Activated effector memory CD4-positive, alpha-beta T cell treated with Interleukin-2 at 50 U/mL for 16 hours (primary cell): ENCODE measurements at regions not wholly inside any gene's neighbourhood (a gene's known extent, or its start where the extent isn't known, plus 50 kb on each side); places are given as distances from the start of the nearest gene placed in this dataset.

ENCODE experiments used
- DNase-seq: peaks from one replicate; pipeline ENCODE4 v3.0.0-alpha.2; 2020

- DNase-seq = no peak
Measured at GRCh38 chr2:105617631-105618350, 126.9 kb upstream of the NCK2 start.

DNA sequence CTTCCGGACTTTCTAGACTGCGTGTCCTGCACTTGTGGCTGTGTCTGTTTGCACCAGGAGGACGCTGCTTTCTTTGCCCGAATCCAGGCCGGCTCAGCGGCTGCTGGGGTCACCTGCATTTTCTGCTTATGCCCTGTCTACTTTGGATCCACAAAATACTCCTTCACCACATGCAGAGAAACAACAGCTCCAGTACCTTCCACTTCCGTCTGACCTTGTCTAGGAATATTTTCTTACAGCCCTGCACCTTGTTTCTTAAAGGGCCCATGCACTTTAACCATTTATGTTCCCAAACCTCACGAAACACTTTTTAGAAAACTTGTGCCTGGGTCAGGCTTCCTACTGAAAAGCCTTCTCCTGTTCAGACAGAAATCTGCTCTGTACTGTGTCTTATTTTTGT is 129.4 kb upstream of the NCK2 start:
- DNase-seq = no peak

DNA sequence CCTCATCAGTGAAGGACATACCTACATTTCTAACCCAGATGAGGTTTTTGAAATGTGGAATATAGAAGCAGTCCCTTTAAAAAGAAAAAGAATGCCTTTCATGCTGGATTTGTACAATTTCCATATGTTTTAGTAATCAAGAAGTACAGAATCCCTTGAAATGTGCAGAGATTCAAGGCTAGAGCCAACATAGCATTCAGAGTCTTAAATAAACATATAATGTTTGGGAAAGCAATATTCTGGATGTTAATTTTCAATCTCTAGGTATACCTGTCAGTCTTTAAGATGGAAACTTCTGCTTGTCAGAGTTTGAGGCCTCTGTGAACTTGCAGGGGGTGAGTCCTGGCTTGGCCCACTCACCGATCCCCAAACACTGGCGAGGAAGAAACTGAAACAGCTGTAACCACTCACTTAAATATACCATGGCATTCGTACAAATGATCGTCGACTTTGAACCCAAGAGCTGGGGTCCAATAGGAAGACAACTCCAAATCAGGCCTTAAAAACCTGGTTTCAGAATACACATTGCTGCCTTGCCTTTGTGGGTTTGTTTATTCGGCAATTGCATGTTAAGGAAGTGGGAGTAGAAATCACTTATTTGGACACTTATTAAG is 132.8 kb upstream of the NCK2 start:
- no peak for DNase-seq

DNA sequence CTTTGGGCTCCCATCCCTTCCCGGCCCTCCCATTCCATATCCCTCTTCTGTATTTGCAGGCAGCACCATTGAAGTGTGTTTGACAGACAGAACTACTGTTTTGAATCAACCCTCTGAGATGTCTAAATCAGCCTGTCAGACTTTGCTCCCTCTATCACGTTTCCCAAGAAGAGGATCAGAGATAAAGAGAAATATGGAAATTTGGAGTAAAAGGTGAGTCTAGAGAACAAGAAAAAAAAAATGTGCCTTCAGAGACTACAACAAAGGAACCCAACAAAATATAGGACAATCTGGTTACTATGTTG is 133.4 kb upstream of the NCK2 start:
- no peak for DNase-seq

DNA sequence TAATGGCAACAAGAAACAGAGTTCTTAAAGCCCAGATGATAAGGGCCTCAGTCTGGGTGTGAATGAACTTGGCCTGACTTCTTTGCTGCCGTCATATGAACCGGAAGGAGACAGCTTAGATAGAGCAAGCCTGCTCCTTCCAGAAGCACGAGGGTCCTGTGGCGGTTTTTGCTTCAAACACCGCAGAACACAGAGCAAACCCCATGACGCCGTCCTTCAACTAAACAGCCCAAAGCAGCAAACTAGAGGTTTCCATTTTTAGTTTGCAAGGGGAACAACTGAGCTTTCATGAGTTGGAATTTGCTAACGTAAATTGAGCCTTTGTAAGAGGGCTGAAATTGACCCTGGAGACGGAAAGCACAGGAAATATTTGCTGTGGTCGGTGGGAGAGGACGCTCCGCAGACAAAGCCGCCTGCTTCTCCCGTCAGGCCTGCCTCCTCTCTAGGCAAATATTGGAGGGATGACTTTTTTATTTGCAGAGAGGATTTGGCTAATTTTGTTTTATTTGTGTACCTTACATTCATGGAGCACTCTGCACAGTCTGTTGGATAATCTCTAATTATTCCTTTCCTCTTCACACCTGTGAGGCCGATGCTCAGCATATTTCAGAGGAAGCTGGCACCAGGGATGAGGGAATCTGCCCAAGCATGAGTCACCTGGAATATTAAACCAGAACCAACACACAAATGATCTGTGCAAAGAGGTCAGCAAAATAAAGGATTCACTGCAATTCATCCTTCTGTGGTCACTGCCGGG is 134.0 kb upstream of the NCK2 start:
- no peak for DNase-seq

DNA sequence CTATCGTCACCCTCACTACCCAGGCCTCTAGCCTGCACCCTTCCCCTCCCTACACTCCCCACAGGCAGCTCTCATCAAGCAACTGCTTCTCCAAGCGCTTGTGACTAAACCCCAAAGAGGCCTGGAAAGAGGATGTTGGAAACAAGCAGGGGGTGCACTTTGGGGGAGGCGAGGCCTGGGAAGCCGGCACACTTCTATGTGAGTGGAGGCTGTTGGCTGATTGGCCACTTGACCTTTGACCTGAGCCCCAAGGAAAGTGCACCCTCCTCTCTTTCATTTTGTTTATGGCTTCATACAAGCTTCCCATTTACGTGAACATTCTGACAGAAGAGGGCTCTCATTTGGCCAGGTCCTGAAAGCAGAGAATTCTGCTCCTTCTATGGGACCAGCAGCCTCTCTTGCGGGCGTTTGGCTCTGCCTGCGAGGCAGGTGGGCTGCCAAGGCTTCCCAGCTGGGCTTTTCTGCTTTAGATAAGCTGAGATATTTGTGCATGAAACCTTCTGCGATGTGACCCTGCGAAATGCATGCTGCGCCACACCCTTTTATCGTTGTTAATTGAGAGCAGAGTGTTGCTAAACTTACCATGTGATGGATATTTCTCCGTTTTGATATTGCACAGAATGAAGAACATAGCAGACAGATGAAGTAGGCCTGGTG is 134.8 kb upstream of the NCK2 start:
- DNase-seq = no peak

- no peak for DNase-seq
Measured at GRCh38 chr2:105607920-105608504, 136.7 kb upstream of the NCK2 start.

DNA sequence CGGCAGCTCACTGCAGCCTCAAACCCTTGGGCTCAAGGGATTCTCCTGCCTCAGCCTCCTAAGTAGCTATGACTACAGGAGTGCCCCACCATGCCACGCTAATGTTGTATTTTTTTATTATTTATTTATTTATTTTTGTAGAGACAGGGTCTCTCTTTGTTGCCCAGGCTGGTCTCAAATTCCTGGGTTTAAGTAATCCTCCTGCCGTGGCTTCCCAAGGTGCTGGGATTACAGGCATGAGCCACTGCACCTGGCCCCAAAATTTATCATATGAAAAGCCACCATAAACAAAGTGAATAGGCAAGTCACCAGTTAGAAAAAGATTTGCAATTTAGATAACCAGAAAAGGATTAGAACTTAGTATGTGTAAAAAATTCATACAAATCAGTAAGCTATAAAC is 138.6 kb upstream of the NCK2 start:
- no peak for DNase-seq

GRCh38 chr2:105604938-105605337 is 139.8 kb upstream of the NCK2 start:
- no peak for DNase-seq

DNA sequence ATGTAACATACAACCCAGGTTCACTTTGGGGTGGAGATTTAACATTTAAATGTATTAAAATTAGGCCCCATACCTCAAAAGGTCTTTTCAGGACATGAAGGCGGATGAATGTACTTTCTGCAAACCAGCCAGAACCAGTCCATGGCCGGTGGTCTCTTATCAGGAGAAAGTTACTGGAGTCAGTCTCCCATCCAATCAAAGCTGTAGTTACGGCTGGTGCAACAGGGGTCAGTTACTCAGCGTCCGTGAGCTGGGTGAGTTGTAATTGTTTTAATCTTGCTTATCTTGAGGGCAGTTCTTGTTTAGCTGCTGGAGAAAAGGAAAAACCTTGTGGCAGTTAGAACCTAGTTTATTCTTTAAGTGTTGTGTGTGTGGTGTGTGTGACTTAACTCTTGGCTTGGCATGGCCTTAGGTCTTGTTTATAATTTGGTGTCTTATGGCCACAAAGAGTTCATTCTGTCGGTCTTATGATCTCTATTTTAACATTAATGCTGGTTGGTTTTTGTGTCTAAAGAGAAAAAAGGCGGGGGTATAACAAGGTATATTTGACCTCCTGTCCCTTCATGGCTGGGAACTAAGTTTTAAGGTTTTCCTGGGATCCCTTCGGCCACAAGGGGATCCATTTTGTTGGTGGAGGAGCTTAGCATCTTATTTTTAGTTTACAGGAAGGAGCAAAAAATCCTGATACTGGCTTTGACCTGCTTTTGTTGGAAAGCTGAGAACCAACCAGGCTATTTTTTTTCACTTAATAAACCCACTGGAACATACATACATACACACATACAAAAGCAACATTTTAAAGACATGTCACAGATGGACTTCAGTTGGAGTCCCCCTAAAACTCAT is 143.5 kb upstream of the NCK2 start:
- no peak for DNase-seq

GRCh38 chr2:105600602-105600948 is 144.1 kb upstream of the NCK2 start:
- no peak for DNase-seq

GRCh38 chr2:105600037-105600442 is 144.7 kb upstream of the NCK2 start:
- DNase-seq = no peak

DNA sequence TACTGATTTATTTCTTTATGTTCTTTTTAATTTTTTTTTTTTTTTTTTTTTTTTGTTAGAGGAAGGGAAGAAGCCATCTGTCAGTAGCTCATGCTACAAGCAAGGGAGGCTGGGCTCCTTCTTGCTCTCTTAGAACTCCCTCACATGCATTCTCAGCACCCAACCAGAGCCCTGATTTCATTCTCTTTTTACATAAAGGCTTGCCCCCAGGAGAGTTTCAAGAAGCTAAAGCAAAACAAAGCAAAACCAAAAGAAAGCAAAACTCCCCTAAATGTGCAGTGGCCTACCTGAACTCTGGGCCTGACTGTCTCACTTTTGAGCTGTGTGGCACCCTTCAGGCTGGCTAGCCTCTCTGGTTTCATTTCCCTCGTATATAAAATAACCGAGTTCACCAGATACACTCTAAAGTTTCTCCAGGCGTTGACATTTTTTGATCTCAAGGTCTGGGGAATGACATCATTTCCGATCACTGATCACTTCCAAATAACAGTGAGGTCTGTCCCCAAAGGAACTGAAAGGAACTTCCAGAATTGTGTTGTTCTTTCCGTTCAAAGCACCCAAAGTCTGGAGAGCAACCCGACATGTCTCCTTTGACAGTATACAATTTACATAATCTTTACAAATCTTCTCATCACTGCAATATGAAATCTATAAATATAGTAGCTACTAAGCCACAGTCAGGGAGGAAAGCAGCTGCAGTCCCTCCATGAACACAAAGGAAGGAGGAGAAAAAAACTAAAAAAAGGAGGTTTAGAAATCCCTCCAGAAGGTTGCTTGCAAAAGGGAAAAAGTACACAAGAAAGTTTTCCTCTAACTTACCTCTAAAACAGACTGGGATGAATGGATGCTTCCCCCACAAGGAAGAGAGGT is 145.6 kb upstream of the NCK2 start:
- DNase-seq = no peak

- no peak for DNase-seq
Measured at GRCh38 chr2:105597806-105598803, 146.6 kb upstream of the NCK2 start.

DNA sequence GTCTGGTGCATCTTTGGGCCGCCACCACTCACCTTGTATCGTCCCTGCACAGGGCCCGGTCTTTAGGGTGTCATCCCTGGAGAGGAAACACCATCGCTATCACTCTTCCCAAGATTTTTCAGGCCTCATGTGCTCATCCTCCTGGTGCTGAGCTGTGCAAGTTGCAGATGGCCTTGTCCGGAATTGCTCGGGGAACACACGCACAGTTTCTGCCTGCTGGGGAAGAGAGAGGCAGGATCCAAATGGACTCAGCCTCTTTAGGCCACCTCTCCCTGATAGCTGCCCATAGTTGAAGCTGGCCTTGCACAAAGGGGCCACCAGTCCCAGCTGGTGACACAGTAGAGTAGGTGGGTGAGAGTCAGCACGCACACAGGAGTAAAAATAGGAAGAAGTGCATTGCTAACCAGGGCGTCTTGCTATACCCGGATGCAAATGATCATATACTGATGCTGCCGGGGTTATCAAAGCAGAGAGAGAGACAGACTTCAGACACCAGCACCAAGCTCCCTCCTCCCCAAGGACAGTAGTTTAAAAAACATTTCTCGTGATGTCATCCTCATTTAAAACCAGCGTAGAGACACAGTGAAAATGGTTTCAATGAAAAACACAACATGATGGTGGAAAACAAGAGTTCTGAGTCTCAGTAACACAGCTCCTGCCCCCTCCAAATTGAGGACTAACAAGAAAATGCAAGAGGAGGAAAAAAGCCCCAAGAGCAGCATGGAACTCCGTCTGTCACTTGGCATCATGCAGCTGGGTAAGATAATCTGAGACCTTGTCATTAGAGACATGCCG is 147.5 kb upstream of the NCK2 start:
- DNase-seq = no peak

GRCh38 chr2:105596411-105596921 is 148.2 kb upstream of the NCK2 start:
- DNase-seq = no peak

- no peak for DNase-seq
Measured at GRCh38 chr2:105595536-105595935, 149.2 kb upstream of the NCK2 start.

- no peak for DNase-seq
Measured at GRCh38 chr2:105593221-105593967, 151.3 kb upstream of the NCK2 start.
